SU-DHL-6 (cell line): ENCODE measurements at regions not wholly inside any gene's neighbourhood (a gene's known extent, or its start where the extent isn't known, plus 50 kb on each side); places are given as distances from the start of the nearest gene placed in this dataset.

Source experiments
- H2AFZ ChIP-seq: fragments of 200-600 bp; sonication (generic); 2 replicates; pipeline ENCODE4 v1.6.1; 2014; ENCODE audit warnings: low read depth, mild to moderate bottlenecking, moderate library complexity, mixed read lengths, antibody characterized with exemption, low read length; ENCODE audit not compliant: severe bottlenecking
- H3F3A ChIP-seq: fragments of 200-600 bp; shearing (Covaris generic); 2 replicates; pipeline ENCODE4 v1.6.0; 2016; ENCODE audit warnings: antibody characterized with exemption, mild to moderate bottlenecking; ENCODE audit not compliant: insufficient read depth
- H3K27ac ChIP-seq: fragments of 200-600 bp; sonication (generic); 2 replicates; pipeline ENCODE4 v1.5.1; 2016; ENCODE audit warnings: low read depth, mild to moderate bottlenecking, low read length, moderate library complexity, mixed read lengths
- H3K27me3 ChIP-seq: fragments of 200-600 bp; sonication (generic), shearing (Covaris generic); 2 replicates; pipeline ENCODE4 v1.6.0; 2014; ENCODE audit warnings: mild to moderate bottlenecking, low read length
- H3K36me3 ChIP-seq: fragments of 200-600 bp; sonication (generic); 2 replicates; pipeline ENCODE4 v1.6.1; 2014; ENCODE audit warnings: mild to moderate bottlenecking, low read length, mixed read lengths
- H3K4me2 ChIP-seq: fragments of 300-600, 200-600 bp; shearing (Covaris generic), sonication (generic); 2 replicates; pipeline ENCODE4 v1.6.0; 2014; ENCODE audit warnings: low read length, low read depth, mild to moderate bottlenecking; ENCODE audit not compliant: poor library complexity, severe bottlenecking
- H3K4me3 ChIP-seq: fragments of 200-600 bp; sonication (generic); 2 replicates; pipeline ENCODE4 v1.5.1; 2014; ENCODE audit warnings: antibody characterized with exemption, low read length, mild to moderate bottlenecking, mixed read lengths; ENCODE audit not compliant: insufficient read depth, poor library complexity, severe bottlenecking
- H3K79me2 ChIP-seq: fragments of 200-600 bp; sonication (generic); 2 replicates; pipeline ENCODE4 v1.6.1; 2014; ENCODE audit warnings: mild to moderate bottlenecking, low read length, moderate library complexity; ENCODE audit not compliant: insufficient read depth
- H3K9ac ChIP-seq: fragments of 200-600 bp; sonication (generic); 2 replicates; pipeline ENCODE4 v1.7.0; 2014; ENCODE audit warnings: mild to moderate bottlenecking, low read length
- H3K9me2 ChIP-seq: fragments of 200-600 bp; sonication (generic); replicated peaks from 2 replicates; pipeline ENCODE4 v1.6.1; 2014; ENCODE audit warnings: low read length; ENCODE audit not compliant: insufficient read depth
- H3K9me3 ChIP-seq: fragments of 200-600 bp; sonication (generic); 2 replicates; pipeline ENCODE4 v1.6.1; 2014; ENCODE audit warnings: low read length, mixed read lengths; ENCODE audit not compliant: insufficient read depth
- H4K20me1 ChIP-seq: fragments of 200-600 bp; sonication (generic); 2 replicates; pipeline ENCODE4 v1.6.1; 2014; ENCODE audit warnings: low read depth, mild to moderate bottlenecking, antibody characterized with exemption, low read length, moderate library complexity, mixed read lengths
- CTCF ChIP-seq: fragments of 200-600 bp; sonication (generic); IDR thresholded peaks from one replicate; pipeline ENCODE4 v1.5.1; 2017; ENCODE audit warnings: antibody characterized with exemption, mild to moderate bottlenecking, low read length, moderate library complexity; ENCODE audit not compliant: insufficient read depth, poor library complexity, severe bottlenecking
- EZH2phosphoT487 ChIP-seq: fragments of 200-600 bp; sonication (generic), shearing (Covaris generic); conservative IDR thresholded peaks from 2 replicates; pipeline ENCODE4 v1.6.1; 2018; ENCODE audit warnings: mild to moderate bottlenecking, antibody characterized with exemption, low read length, moderate library complexity, mixed read lengths

- no peak for TF ChIP-seq EZH2phosphoT487
- TF ChIP-seq CTCF: no peak
- Histone ChIP-seq H3K9ac (no peak overlapping the region), H3F3A (no peaks in the 10 kb centered on the region), H2AFZ (no peak overlapping the region), H3K27me3 (no peaks in the 10 kb centered on the region), H3K4me2 (no peak overlapping the region), H3K79me2 (no peaks in the 10 kb centered on the region), H3K36me3 (no peaks in the 10 kb centered on the region), H3K27ac (no peak overlapping the region), H4K20me1 (no peaks in the 10 kb centered on the region), H3K9me3 (no peaks in the 10 kb centered on the region), H3K4me3 (no peak overlapping the region), H3K9me2 (no peaks in the 10 kb centered on the region)
Observed at GRCh38 chr5:175034924-175035323, 310.5 kb downstream of the MSX2 start.

GRCh38 chr5:175032741-175033151 is 308.4 kb downstream of the MSX2 start:
- Histone ChIP-seq H3K27me3 (no peaks in the 10 kb centered on the region), H3K27ac (no peak overlapping the region), H2AFZ (no peak overlapping the region), H3K4me3 (no peak overlapping the region), H3K9ac (no peak overlapping the region), H3K9me3 (no peaks in the 10 kb centered on the region), H4K20me1 (no peaks in the 10 kb centered on the region), H3F3A (no peaks in the 10 kb centered on the region), H3K4me2 (no peak overlapping the region), H3K36me3 (no peaks in the 10 kb centered on the region), H3K79me2 (no peaks in the 10 kb centered on the region), H3K9me2 (no peaks in the 10 kb centered on the region)
- no peak for TF ChIP-seq CTCF
- no peak for TF ChIP-seq EZH2phosphoT487

DNA sequence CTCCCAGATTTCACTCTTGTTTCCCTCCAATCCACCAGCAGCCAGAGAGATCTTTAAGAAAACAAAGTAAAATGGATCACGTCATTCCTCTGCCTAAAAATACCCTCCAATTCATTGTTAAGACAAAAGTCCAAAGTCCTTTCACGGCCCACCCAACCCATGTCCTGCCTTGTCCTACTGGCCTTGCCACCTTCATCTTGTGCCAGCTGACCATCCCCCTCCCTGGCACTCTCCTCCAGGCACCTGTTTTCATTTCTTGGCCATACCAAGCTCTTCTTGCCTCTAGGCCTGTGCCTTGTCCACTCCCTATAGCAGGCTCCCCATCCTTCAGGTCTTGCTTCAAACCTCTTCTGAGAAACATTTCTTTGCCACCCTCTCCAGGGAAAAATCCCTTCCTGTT is 307.6 kb downstream of the MSX2 start:
- H3K79me2 ChIP-seq: no peaks in the 10 kb centered on the region
- TF ChIP-seq EZH2phosphoT487 (no peak), CTCF (no peak)
- no peak overlapping the region for H3K27ac ChIP-seq
- H4K20me1 ChIP-seq: no peaks in the 10 kb centered on the region
- no peaks in the 10 kb centered on the region for H3K36me3 ChIP-seq
- H3K9me2 ChIP-seq: no peaks in the 10 kb centered on the region
- no peak overlapping the region for H3K4me2 ChIP-seq
- H2AFZ ChIP-seq: no peak overlapping the region
- H3F3A ChIP-seq: no peaks in the 10 kb centered on the region
- no peaks in the 10 kb centered on the region for H3K27me3 ChIP-seq
- H3K9me3 ChIP-seq: no peaks in the 10 kb centered on the region
- no peak overlapping the region for H3K4me3 ChIP-seq
- no peak overlapping the region for H3K9ac ChIP-seq

- no peaks in the 10 kb centered on the region for H3K9me3 ChIP-seq
- no peak overlapping the region for H3K27ac ChIP-seq
- H3F3A ChIP-seq: no peaks in the 10 kb centered on the region
- H2AFZ ChIP-seq: no peak overlapping the region
- no peak overlapping the region for H3K4me2 ChIP-seq
- H3K4me3 ChIP-seq: no peak overlapping the region
- H3K36me3 ChIP-seq: no peaks in the 10 kb centered on the region
- H4K20me1 ChIP-seq: no peaks in the 10 kb centered on the region
- H3K79me2 ChIP-seq: no peaks in the 10 kb centered on the region
- no peak for TF ChIP-seq EZH2phosphoT487
- TF ChIP-seq CTCF: no peak
- H3K9me2 ChIP-seq: no peaks in the 10 kb centered on the region
- no peaks in the 10 kb centered on the region for H3K27me3 ChIP-seq
- H3K9ac ChIP-seq: no peak overlapping the region
Observed at GRCh38 chr5:175027390-175027789, 303.0 kb downstream of the MSX2 start.
